KOPT-K1 (cell line): ENCODE measurements at regions not wholly inside any gene's neighbourhood (a gene's known extent, or its start where the extent isn't known, plus 50 kb on each side); places are given as distances from the start of the nearest gene placed in this dataset.
"Not testable (repeated sequence)": the region's sequence is repeated elsewhere in the genome, so short reads cannot be mapped to it uniquely, and the experiment has no call there.

ENCODE experiments used
- H3K27ac ChIP-seq: fragments of 200-600 bp; sonication (generic); 2 replicates; pipeline ENCODE4 v1.5.1; 2016; ENCODE audit warnings: antibody characterized with exemption, mild to moderate bottlenecking, low read depth, low read length; ENCODE audit not compliant: poor library complexity, severe bottlenecking
- H3K36me3 ChIP-seq: fragments of 200-600 bp; sonication (generic); 2 replicates; pipeline ENCODE4 v1.5.1; 2017; ENCODE audit warnings: antibody characterized with exemption, mild to moderate bottlenecking, low read length, moderate library complexity; ENCODE audit not compliant: insufficient read depth
- H3K9me3 ChIP-seq: fragments of 200-600 bp; sonication (generic); 2 replicates; pipeline ENCODE4 v1.5.1; 2017; ENCODE audit warnings: antibody characterized with exemption, low read length, mild to moderate bottlenecking; ENCODE audit not compliant: insufficient read depth, poor library complexity, severe bottlenecking

GRCh38 chr13:90933097-90933826, 414.2 kb upstream of the MIR17HG start:
- Histone ChIP-seq H3K36me3 (no peaks in the 10 kb centered on the region), H3K9me3 (no peaks in the 10 kb centered on the region), H3K27ac (no peak overlapping the region)

GRCh38 chr13:90934741-90935140, 412.7 kb upstream of the MIR17HG start:
- no peak overlapping the region for H3K27ac ChIP-seq
- no peaks in the 10 kb centered on the region for H3K36me3 ChIP-seq
- H3K9me3 ChIP-seq = no peaks in the 10 kb centered on the region

GRCh38 chr13:90938848-90939247, 408.6 kb upstream of the MIR17HG start:
- Histone ChIP-seq H3K36me3 (no peaks in the 10 kb centered on the region), H3K27ac (no peak overlapping the region), H3K9me3 (no peaks in the 10 kb centered on the region)

DNA sequence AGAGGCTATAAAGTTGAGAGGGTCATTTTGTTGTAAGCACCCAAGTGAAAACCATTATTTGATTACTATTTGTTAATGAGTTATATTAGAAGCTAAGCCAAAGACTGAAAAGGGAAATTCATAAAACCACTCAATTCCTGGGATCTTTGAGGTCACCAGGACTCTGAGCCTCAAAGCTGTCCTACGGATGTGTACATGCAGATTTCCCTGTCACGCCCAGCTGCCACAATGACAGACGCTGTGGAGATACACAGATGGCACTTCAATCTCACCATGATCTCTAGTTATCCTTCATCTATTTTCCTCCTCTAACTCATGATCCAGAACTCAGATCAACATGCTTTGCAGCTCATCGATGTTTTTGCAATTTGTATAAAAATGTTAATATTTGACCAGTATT, 403.5 kb upstream of the MIR17HG start:
- Histone ChIP-seq H3K27ac (no peak overlapping the region), H3K9me3 (no peaks in the 10 kb centered on the region), H3K36me3 (no peaks in the 10 kb centered on the region)

DNA sequence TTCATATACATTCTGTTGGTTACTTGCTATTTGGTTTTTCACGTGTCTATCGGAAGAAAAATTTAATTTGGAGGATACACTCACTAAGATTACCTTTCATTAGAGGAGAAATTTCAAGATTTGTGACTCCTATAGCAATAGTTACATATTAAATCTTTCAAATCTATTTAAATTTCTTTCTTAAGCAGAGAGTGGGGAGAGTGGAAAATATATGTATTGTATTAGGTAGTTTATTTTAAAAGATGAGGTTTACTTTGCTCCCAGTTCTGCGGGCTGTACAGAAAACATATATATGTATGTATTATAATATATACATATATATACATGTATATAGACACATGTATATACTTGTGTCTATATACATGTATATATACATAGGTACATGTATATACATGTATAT, 402.3 kb upstream of the MIR17HG start:
- H3K27ac ChIP-seq, H3K36me3 ChIP-seq, H3K9me3 ChIP-seq: not testable (repeated sequence)

DNA sequence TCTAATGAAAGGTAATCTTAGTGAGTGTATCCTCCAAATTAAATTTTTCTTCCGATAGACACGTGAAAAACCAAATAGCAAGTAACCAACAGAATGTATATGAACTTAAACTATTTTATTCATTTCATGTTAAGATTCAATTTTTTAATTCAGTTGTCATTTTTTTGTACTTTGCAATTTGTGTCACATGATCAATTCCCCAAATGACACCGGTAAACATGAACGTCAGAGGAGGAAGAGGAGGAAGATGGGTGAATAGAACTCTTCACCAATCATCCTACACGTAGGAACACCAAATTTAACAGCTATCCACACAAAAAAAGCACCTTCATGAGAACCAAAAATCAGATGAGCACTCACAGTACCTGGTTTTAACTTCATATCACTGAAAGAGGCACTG, 401.4 kb upstream of the MIR17HG start:
- H3K9me3 ChIP-seq, H3K36me3 ChIP-seq, H3K27ac ChIP-seq: not testable (repeated sequence)

DNA sequence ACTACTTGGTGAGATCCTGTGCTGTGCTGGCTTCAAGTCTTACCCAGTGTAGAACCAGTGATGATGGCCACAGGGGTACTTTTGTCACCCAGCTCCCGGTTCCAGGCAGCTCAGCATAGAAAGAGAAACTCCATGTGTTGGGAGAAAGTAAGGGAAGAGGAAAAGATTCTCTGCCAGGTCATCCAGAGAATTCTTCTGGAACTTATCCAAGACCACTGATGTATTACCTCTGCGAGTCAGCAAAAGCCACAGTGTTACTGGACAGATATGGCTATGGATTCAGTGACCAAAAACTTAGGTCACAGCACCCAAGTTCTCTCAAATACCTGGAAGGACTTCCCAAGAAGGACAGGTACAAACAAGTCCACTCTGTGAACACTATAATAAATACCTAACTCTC, 399.5 kb upstream of the MIR17HG start:
- no peak overlapping the region for H3K27ac ChIP-seq

DNA sequence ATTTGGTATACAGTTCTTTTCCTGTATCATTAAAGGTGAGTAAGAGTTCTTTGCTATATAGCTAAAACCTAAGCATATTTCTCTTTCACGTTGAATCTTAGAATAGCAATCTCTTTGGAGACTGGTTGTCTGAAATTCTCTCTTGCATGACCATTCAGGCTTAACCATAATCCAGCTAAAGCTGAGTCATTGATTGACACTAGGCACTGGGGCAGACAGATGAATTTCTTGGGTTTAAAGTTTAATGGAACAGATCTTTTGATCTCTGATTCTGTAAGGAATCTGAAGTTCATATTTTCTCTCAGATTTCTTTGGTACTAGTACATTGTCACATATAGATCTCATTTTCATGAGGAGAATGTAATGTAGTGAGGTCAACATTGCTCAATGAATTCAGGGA, 397.3 kb upstream of the MIR17HG start:
- Histone ChIP-seq H3K27ac (no peak overlapping the region), H3K9me3 (no peaks in the 10 kb centered on the region)

More for the DNA sequence above, 399.5 kb upstream of the MIR17HG start:
- Histone ChIP-seq H3K9me3 (no peaks in the 10 kb centered on the region), H3K36me3 (no peaks in the 10 kb centered on the region)

DNA sequence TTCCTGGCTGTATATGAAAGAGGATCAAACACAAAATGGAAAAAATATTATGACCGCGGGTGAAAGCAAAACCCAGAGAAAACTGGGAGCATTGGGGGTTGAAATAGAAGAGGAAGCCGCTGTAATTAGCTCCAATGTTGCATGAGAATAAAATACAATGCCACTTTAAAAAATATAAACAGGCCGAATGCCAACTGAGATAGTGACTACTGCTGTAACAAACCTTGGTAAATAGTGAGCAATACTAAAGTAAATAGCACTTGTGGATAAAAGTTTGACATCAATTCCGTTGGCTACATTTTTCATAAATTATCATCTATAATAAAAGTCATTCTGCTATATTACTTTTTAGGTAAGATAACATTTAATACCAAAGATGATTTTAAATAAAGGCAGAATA, 395.8 kb upstream of the MIR17HG start:
- Histone ChIP-seq H3K9me3 (no peaks in the 10 kb centered on the region), H3K36me3 (no peaks in the 10 kb centered on the region), H3K27ac (no peak overlapping the region)

More for the DNA sequence above, 397.3 kb upstream of the MIR17HG start:
- no peaks in the 10 kb centered on the region for H3K36me3 ChIP-seq

- H3K9me3 ChIP-seq = no peaks in the 10 kb centered on the region
- no peak overlapping the region for H3K27ac ChIP-seq
- H3K36me3 ChIP-seq = no peaks in the 10 kb centered on the region
These were observed 395.2 kb upstream of the MIR17HG start for GRCh38 chr13:90952326-90952725.

GRCh38 chr13:90954605-90955195, 392.8 kb upstream of the MIR17HG start:
- Histone ChIP-seq H3K9me3 (no peaks in the 10 kb centered on the region), H3K27ac (no peak overlapping the region)

GRCh38 chr13:90956031-90956430, 391.5 kb upstream of the MIR17HG start:
- Histone ChIP-seq H3K27ac (no peak overlapping the region), H3K36me3 (no peaks in the 10 kb centered on the region), H3K9me3 (no peaks in the 10 kb centered on the region)

More at GRCh38 chr13:90954605-90955195, 392.8 kb upstream of the MIR17HG start:
- H3K36me3 ChIP-seq = no peaks in the 10 kb centered on the region

DNA sequence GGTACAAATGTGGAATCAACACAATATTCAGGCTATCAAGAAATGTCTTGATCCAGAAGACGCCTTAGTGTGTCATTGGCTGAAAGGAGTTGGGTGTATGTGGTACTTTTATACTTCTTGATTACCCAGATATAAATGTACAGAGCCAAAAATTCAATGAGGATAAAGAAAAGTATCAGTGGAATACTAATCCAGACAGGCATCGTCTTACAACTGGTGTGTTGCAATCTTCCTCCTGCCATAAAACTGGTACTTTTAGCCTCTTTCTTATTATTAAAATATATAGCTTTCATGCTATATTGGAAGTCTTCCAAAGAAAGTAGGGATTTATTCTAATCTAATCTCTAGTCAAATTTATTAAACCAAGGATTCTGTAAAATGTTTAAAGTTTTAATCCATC, 388.6 kb upstream of the MIR17HG start:
- Histone ChIP-seq H3K27ac (no peak overlapping the region), H3K36me3 (no peaks in the 10 kb centered on the region), H3K9me3 (no peaks in the 10 kb centered on the region)

GRCh38 chr13:90968166-90968904, 379.2 kb upstream of the MIR17HG start:
- Histone ChIP-seq H3K36me3 (no peaks in the 10 kb centered on the region), H3K27ac (no peak overlapping the region), H3K9me3 (no peaks in the 10 kb centered on the region)

DNA sequence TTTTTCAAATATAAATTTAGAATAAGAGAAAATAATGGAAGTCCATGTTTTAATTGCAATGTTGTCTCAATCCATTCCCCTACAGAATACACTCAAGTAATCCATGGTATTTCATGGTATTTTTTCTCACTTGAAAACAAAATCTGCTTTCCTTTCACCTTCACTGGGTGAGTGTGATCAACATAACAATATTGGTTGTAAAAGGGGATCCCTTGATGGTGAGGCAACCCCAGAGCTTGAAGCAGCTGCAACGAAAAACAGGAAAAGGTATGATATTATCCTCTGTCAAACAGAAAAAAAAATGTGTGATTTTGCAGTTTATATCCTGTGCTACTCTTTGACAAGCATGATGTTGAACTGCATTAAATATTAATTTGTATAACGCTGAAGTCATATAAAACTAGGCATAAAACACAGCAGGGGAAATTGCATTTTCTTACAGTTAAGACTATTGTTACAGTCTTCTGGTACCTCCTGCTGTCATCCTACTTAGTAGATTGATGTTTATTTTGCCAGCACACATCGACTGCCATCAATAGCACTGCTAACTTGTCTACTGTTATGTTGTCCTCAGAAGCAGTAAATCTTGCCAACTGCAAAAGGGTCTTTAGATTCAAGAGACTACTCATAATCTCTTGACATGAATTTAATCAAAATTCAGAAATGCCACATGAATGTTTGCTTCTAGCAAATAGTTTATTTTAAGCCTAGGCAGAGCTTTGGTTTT, 373.1 kb upstream of the MIR17HG start:
- no peaks in the 10 kb centered on the region for H3K36me3 ChIP-seq
- no peaks in the 10 kb centered on the region for H3K9me3 ChIP-seq
- no peak overlapping the region for H3K27ac ChIP-seq
